H9 (cell line): ENCODE measurements at regions not wholly inside any gene's neighbourhood (a gene's known extent, or its start where the extent isn't known, plus 50 kb on each side); places are given as distances from the start of the nearest gene placed in this dataset.

Experiments
- DNase-seq: peaks from one replicate; pipeline ENCODE4 v3.0.0-alpha.2; 2017
- H2AFZ ChIP-seq: one replicate; pipeline ENCODE4 v1.6.1; 2013; ENCODE audit warnings: mild to moderate bottlenecking, low read length, control low read depth, moderate library complexity
- H2AK5ac ChIP-seq: 2 replicates; pipeline ENCODE4 v1.6.1; 2013; ENCODE audit warnings: low read length, control low read depth, mixed read lengths; ENCODE audit not compliant: insufficient read length
- H2BK120ac ChIP-seq: one replicate; pipeline ENCODE4 v1.6.1; 2013; ENCODE audit warnings: low read depth, mild to moderate bottlenecking, low read length, control low read depth, inconsistent platforms; ENCODE audit not compliant: poor library complexity, severe bottlenecking
- H2BK12ac ChIP-seq: 2 replicates; pipeline ENCODE4 v1.6.1; 2013; ENCODE audit warnings: low read length, control low read depth, mixed read lengths, low read depth; ENCODE audit not compliant: insufficient read length
- H2BK15ac ChIP-seq: 2 replicates; pipeline ENCODE4 v1.6.1; 2013; ENCODE audit warnings: low read depth, low read length, control low read depth
- H2BK20ac ChIP-seq: one replicate; pipeline ENCODE4 v1.6.1; 2013; ENCODE audit warnings: low read depth, mild to moderate bottlenecking, low read length, control low read depth, inconsistent platforms; ENCODE audit not compliant: poor library complexity, severe bottlenecking
- H2BK5ac ChIP-seq: 2 replicates; pipeline ENCODE4 v1.6.1; 2013; ENCODE audit warnings: low read length, control low read depth, mixed read lengths; ENCODE audit not compliant: insufficient read length
- H3K14ac ChIP-seq: 2 replicates; pipeline ENCODE4 v1.6.1; 2013; ENCODE audit warnings: low read length, control low read depth; ENCODE audit not compliant: insufficient read depth
- H3K18ac ChIP-seq: 2 replicates; pipeline ENCODE4 v1.6.1; 2013; ENCODE audit warnings: low read depth, mild to moderate bottlenecking, mixed read lengths, low read length, control low read depth; ENCODE audit not compliant: insufficient read length
- H3K23ac ChIP-seq: 2 replicates; pipeline ENCODE4 v1.6.1; 2013; ENCODE audit warnings: low read length, control low read depth, mixed read lengths, low read depth; ENCODE audit not compliant: insufficient read length
- H3K23me2 ChIP-seq: 2 replicates; pipeline ENCODE4 v1.6.1; 2013; ENCODE audit warnings: low read depth, mild to moderate bottlenecking, mixed read lengths, low read length, control low read depth; ENCODE audit not compliant: insufficient read length, poor library complexity, severe bottlenecking
- H3K27ac ChIP-seq: 2 replicates; pipeline ENCODE4 v1.5.1; 2013; ENCODE audit warnings: low read length, control low read depth, mixed read lengths, low read depth; ENCODE audit not compliant: insufficient read length
- H3K27me3 ChIP-seq: 2 replicates; pipeline ENCODE4 v1.6.1; 2013; ENCODE audit warnings: low read length, control low read depth, inconsistent platforms; ENCODE audit not compliant: insufficient read depth
- H3K4ac ChIP-seq: 2 replicates; pipeline ENCODE4 v1.6.1; 2013; ENCODE audit warnings: low read depth, mild to moderate bottlenecking, control low read depth, inconsistent platforms, low read length, moderate library complexity
- H3K4me1 ChIP-seq: 2 replicates; pipeline ENCODE4 v1.6.1; 2013; ENCODE audit warnings: low read length, control low read depth, inconsistent platforms; ENCODE audit not compliant: insufficient read depth
- H3K4me2 ChIP-seq: 2 replicates; pipeline ENCODE4 v1.6.1; 2013; ENCODE audit warnings: low read length, control low read depth, mixed read lengths; ENCODE audit not compliant: insufficient read length, insufficient read depth
- H3K56ac ChIP-seq: 2 replicates; pipeline ENCODE4 v1.6.1; 2013; ENCODE audit warnings: low read depth, mild to moderate bottlenecking, mixed read lengths, low read length, control low read depth; ENCODE audit not compliant: insufficient read length
- H3K79me1 ChIP-seq: 2 replicates; pipeline ENCODE4 v1.6.1; 2013; ENCODE audit warnings: low read depth, mild to moderate bottlenecking, moderate library complexity, low read length, control low read depth, inconsistent platforms; ENCODE audit not compliant: insufficient read depth, poor library complexity, severe bottlenecking
- H3K79me2 ChIP-seq: 2 replicates; pipeline ENCODE4 v1.6.1; 2013; ENCODE audit warnings: low read length, control low read depth, inconsistent platforms; ENCODE audit not compliant: insufficient read depth
- H3K9ac ChIP-seq: 2 replicates; pipeline ENCODE4 v1.6.1; 2013; ENCODE audit warnings: low read length, control low read depth, mixed read lengths; ENCODE audit not compliant: insufficient read length; ENCODE audit errors: extremely low read depth
- H3K9me3 ChIP-seq: one replicate; pipeline ENCODE4 v1.6.1; 2013; ENCODE audit warnings: low read depth, low read length, inconsistent platforms; ENCODE audit not compliant: control insufficient read depth
- H3T11ph ChIP-seq: one replicate; pipeline ENCODE4 v1.6.1; 2013; ENCODE audit warnings: mild to moderate bottlenecking, low read length, control low read depth, inconsistent platforms
- H4K20me1 ChIP-seq: one replicate; pipeline ENCODE4 v1.6.1; 2013; ENCODE audit not compliant: control insufficient read depth, insufficient read length, insufficient read depth
- H4K5ac ChIP-seq: 2 replicates; pipeline ENCODE4 v1.6.1; 2013; ENCODE audit warnings: low read depth, mild to moderate bottlenecking, mixed read lengths, low read length, control low read depth; ENCODE audit not compliant: insufficient read length
- H4K8ac ChIP-seq: replicated peaks from 2 replicates; pipeline ENCODE4 v1.6.1; 2013; ENCODE audit warnings: low read length, control low read depth, mixed read lengths, low read depth; ENCODE audit not compliant: insufficient read length
- H4K91ac ChIP-seq: 2 replicates; pipeline ENCODE4 v1.6.1; 2013; ENCODE audit warnings: low read depth, mild to moderate bottlenecking, moderate library complexity, mixed read lengths, low read length, control low read depth; ENCODE audit not compliant: insufficient read length
- H3K27ac Mint-ChIP-seq, 3 experiments: 2 replicates in 2 of 3; 3 replicates in 1 of 3; pipeline ENCODE4 v1.8.0; 2020 to 2021; ENCODE audit warnings: mixed read lengths in 3 of 3, mild to moderate bottlenecking in 1 of 3, moderate library complexity in 1 of 3
- H3K27me3 Mint-ChIP-seq: 2 replicates; pipeline ENCODE4 v1.8.0; 2021; ENCODE audit warnings: low read depth, mild to moderate bottlenecking, moderate library complexity, mixed read lengths
- H3K36me3 Mint-ChIP-seq, 3 experiments: 2 replicates in 2 of 3; 3 replicates in 1 of 3; pipeline ENCODE4 v1.8.0; 2020 to 2021; ENCODE audit warnings: low read depth in 3 of 3, mixed read lengths in 3 of 3; ENCODE audit not compliant: insufficient read depth in 1 of 3
- H3K4me1 Mint-ChIP-seq, 2 experiments: 2 replicates each; pipeline ENCODE4 v1.8.0; 2020; ENCODE audit warnings: mixed read lengths in 2 of 2
- H3K4me3 Mint-ChIP-seq, 2 experiments: 2 replicates in 1 of 2; 3 replicates in 1 of 2; pipeline ENCODE4 v1.8.0; 2020 to 2021; ENCODE audit warnings: mild to moderate bottlenecking in 2 of 2, mixed read lengths in 2 of 2, moderate library complexity in 1 of 2
- H3K9me3 Mint-ChIP-seq, 2 experiments: 2 replicates in 1 of 2; 3 replicates in 1 of 2; pipeline ENCODE4 v1.8.0; 2020; ENCODE audit warnings: mild to moderate bottlenecking in 2 of 2, mixed read lengths in 2 of 2, moderate library complexity in 1 of 2
- CTCF ChIP-seq: fragments of 200-600 bp; sonication (generic); conservative IDR thresholded peaks from 3 replicates; pipeline ENCODE4 v1.8.0; 2021; ENCODE audit warnings: antibody characterized with exemption, mild to moderate bottlenecking
- WGBS: extraction: QIAGEN DNeasy Blood & Tissue Kit; methylation state at CpG from one replicate; pipeline ENCODE4 v1.1.7; 2013; ENCODE audit warnings: missing lambda C conversion rate, low lambda C conversion rate, mixed read lengths; ENCODE audit not compliant: insufficient read length; ENCODE audit errors: extremely low coverage; 5-methylcytosine and 5-hydroxymethylcytosine counted together

DNA sequence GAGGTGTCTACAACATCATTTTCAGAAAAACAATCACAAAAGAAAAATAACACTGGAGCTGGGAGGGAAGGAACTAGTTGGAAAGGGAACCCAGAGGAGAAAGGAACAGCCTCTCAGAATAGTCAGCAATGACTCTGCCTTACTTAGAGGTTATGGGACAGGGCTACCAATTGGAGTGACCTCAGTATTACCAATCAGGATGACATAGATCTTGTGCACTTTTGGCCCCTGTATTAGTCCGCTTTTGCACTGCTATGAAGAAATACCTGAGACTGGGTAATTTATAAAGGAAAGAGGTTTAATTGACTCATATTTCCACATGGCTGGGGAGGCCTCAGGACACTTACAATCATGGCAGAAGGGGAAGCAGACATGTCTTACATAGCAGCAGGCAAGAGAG lies 99.7 kb upstream of the SDK1 start:
- Histone ChIP-seq H4K91ac (no peak overlapping the region), H3K4me1 (peaks cover 4% of the 10 kb centered on the region; the same call in 1 of the 2 replicates), H3K4me2 (no peak overlapping the region), H3K18ac (no peak overlapping the region), H3K23ac (no peak overlapping the region), H4K8ac (no peak overlapping the region), H2BK120ac (no peak overlapping the region), H4K20me1 (no peaks in the 10 kb centered on the region), H2AFZ (no peak overlapping the region), H3K79me1 (no peaks in the 10 kb centered on the region), H3K14ac (no peak overlapping the region), H2BK5ac (no peak overlapping the region), H2AK5ac (no peak overlapping the region), H2BK20ac (no peak overlapping the region), H3T11ph (no peak overlapping the region), H3K9me3 (no peaks in the 10 kb centered on the region), H3K4ac (no peak overlapping the region), H3K27ac (no peak overlapping the region), H4K5ac (no peak overlapping the region), H2BK15ac (no peak overlapping the region), H2BK12ac (no peak overlapping the region), H3K9ac (no peak overlapping the region), H3K27me3 (no peaks in the 10 kb centered on the region), H3K23me2 (no peaks in the 10 kb centered on the region), H3K56ac (no peak overlapping the region), H3K79me2 (no peaks in the 10 kb centered on the region)
- peak overlapping the region in 1 of 3 experiments; percentile 35; a peak in 1 of 7 replicates for H3K27ac Mint-ChIP-seq
- peaks cover 24 to 26% of the 10 kb centered on the region in 2 experiments for H3K4me1 Mint-ChIP-seq
- DNase-seq: no peak
- peaks cover 0 to 13% (median 9%) of the 10 kb centered on the region in 3 experiments; a peak in 5 of 7 replicates for H3K36me3 Mint-ChIP-seq
- no peak overlapping the region for H3K4me3 Mint-ChIP-seq
- H3K27me3 Mint-ChIP-seq: no peaks in the 10 kb centered on the region; the same call in 1 of the 2 replicates
- peaks cover 14 to 16% of the 10 kb centered on the region in 2 experiments for H3K9me3 Mint-ChIP-seq
- no CpG with 5 or more reads among the region's 1 CpG for WGBS
- no peak for TF ChIP-seq CTCF
